ENCODE measurements at regions not wholly inside any gene's neighbourhood (a gene's known extent, or its start where the extent isn't known, plus 50 kb on each side); places are given as distances from the start of the nearest gene placed in this dataset.

DNA sequence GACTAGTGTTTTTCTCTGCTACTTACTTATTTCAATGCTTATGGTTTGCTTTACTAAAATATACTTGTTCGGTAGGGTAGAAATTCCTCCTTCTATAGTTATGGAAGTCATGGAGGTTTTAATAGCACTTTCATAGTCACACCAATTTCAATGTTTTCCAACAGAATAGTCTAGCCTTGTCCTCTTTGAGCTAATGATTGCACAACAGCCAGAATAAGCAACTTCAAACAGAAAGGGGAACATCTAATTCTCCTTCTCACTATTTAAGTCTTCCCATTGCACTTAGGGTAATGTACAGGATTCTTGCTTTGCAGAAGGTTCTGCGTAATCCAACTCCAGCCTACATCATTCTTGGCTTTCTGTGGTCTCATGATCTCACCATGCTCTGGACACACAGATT is 287.7 kb upstream of the GCFC2 start:
- TF ChIP-seq EZH2 (IDR thresholded peaks at IDR 0.05; ENCODE audit: insufficient read depth, poor library complexity, severe bottlenecking) (no peak), EZH2phosphoT487 (IDR thresholded peaks at IDR 0.05; ENCODE audit: insufficient read depth, low read depth) (no peak)

Measured in GM23248 (cell line).